ENCODE measurements at regions not wholly inside any gene's neighbourhood (a gene's known extent, or its start where the extent isn't known, plus 50 kb on each side); places are given as distances from the start of the nearest gene placed in this dataset.

DNA sequence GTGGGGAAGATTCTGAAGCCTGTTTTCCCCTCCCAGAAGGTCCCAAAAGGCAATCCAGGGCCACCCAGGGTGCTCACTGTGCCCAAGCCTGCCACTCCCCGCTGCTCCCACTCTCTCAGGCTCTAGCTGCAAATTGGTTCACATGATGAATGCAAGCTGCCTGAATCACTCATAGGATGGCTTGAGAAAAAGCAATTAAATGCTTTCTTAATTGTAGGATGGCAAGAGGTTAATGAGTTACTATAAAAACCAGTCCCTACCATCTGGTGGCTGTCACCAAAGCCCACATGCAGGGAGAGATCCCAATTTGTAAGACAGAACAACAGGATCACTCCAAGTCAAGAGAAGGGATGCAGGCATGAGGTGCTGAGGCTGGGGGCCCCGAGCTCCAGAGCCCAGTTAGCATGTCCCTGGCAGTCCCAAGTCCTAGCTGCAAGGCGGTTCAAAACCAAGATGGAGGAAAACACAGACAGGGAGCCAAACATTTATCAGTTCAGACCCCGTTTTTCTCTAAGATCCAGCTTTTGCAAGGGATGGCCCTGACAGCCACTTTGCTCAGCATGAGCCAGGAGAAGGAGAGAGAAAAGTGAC, 207.1 kb downstream of the UACA start:
- DNase-seq (ENCODE audit: extremely low spot score) = no peak
- WGBS = 84% methylated on average over 4 of the region's 4 CpGs

DNA sequence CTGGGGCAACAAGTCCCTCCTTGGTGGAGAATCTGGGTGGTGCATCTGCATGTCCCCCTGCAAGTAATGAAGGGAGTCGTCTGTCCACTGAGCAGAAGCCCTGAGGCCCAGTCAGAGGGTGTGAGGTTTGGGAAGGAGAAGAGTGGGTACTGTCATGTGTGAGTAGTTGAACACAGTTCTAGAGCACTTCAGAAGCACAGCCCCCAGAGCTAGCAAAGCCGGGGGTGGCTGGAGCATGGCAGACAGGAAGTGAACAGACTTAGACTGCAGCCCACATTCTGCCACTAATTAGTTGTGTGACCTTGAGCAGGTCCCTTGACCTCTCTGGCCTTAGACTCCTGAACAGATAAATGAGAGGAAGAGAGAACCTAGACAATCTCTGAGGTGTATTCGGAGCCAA, 207.6 kb downstream of the UACA start:
- WGBS = 76% methylated on average over 3 of the region's 3 CpGs
- Histone ChIP-seq H3K4me3 (ENCODE audit: low read depth, low read length) (no peak overlapping the region), H3K36me3 (ENCODE audit: insufficient read depth) (no peaks in the 10 kb centered on the region), H3K27ac (ENCODE audit: low read depth) (no peak overlapping the region), H3K4me1 (ENCODE audit: insufficient read depth) (no peaks in the 10 kb centered on the region)
- no peak for DNase-seq (ENCODE audit: extremely low spot score)

More for the DNA sequence above, 207.1 kb downstream of the UACA start:
- Histone ChIP-seq H3K4me3 (ENCODE audit: low read depth, low read length) (no peak overlapping the region), H3K27ac (ENCODE audit: low read depth) (no peak overlapping the region), H3K36me3 (ENCODE audit: insufficient read depth) (no peaks in the 10 kb centered on the region), H3K4me1 (ENCODE audit: insufficient read depth) (no peaks in the 10 kb centered on the region)

DNA sequence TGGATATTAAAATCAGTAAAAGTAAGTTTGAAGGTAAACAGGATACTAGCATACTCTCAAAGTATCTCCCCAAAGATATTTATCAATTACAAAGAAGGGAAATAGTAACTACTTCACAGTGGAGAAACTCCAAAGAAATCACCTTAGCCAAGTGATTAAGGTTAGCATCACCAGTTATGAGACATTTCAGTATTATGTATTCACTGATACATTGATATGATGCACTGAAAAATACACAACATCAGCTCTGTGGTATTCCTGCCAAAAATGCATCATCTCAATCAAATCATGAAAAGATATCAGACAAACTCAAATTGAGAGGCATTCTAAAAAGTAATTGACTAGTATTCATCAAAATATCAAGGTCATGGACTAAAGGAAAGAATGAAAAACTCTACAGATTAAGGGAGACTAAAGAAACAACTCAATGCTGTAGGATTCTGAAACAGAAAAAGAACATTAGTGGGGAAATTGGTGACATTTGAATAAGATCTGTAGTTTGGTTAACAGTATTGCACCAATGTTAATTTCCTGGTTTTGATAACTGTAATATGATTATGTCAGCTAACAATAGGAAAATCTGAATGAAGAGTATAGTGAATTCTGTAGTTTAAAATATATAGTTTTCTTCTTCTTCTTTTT, 215.4 kb downstream of the UACA start:
- Histone ChIP-seq H3K4me1 (ENCODE audit: insufficient read depth) (no peaks in the 10 kb centered on the region), H3K4me3 (ENCODE audit: low read depth, low read length) (no peak overlapping the region), H3K36me3 (ENCODE audit: insufficient read depth) (no peaks in the 10 kb centered on the region), H3K27ac (ENCODE audit: low read depth) (no peak overlapping the region)
- no peak for DNase-seq (ENCODE audit: extremely low spot score)

DNA sequence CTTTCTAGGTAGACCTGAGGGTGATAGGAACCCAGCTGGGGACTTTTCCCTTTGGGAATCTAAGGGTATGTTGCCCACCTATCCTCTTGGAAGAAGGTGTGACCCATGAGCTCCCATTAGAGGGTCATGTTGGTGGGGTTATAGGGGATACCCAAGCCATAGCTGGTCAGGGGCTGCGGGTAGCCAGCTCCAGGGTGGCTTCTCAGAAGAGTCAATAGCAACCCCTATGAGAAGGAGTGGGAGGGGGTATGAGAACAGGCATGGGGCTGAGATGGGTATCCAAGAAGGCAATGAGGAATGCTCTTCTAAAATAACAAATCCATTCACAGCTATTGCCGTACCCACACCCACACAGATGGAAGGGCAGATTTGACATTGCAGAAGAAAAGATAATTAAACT, 217.8 kb downstream of the UACA start:
- no peak overlapping the region for H3K27ac ChIP-seq (ENCODE audit: low read depth)
- WGBS = 98% methylated on average over 2 of the region's 2 CpGs

DNA sequence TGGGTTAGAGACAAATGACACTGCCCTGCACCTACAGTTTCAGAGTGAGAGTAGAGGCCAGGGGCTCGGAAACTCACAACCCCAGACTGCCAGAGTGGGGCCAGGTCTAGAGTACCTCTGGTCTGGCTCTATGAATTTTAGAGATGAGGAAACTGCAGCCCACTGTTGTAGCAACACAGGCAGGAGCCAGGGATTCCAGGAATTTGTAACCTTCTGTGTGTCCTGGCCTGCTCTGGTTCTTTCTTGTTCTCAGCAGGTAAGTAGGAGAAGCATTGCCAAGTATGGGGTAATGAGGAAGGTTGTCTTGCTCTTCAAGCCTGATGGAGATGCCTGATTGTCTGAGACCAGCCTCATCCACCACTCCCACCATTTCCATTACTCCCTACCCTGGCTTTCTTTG, 221.8 kb downstream of the UACA start:
- no peaks in the 10 kb centered on the region for H3K36me3 ChIP-seq (ENCODE audit: insufficient read depth)
- DNase-seq (ENCODE audit: extremely low spot score) = no peak
- H3K4me3 ChIP-seq (ENCODE audit: low read depth, low read length) = no peak overlapping the region
- H3K27ac ChIP-seq (ENCODE audit: low read depth) = no peak overlapping the region
- H3K4me1 ChIP-seq (ENCODE audit: insufficient read depth) = no peaks in the 10 kb centered on the region
- WGBS = 91% methylated on average over 1 of the region's 1 CpG

More for the DNA sequence above, 217.8 kb downstream of the UACA start:
- Histone ChIP-seq H3K36me3 (ENCODE audit: insufficient read depth) (no peaks in the 10 kb centered on the region), H3K4me3 (ENCODE audit: low read depth, low read length) (no peak overlapping the region), H3K4me1 (ENCODE audit: insufficient read depth) (no peaks in the 10 kb centered on the region)
- DNase-seq (ENCODE audit: extremely low spot score) = no peak

DNA sequence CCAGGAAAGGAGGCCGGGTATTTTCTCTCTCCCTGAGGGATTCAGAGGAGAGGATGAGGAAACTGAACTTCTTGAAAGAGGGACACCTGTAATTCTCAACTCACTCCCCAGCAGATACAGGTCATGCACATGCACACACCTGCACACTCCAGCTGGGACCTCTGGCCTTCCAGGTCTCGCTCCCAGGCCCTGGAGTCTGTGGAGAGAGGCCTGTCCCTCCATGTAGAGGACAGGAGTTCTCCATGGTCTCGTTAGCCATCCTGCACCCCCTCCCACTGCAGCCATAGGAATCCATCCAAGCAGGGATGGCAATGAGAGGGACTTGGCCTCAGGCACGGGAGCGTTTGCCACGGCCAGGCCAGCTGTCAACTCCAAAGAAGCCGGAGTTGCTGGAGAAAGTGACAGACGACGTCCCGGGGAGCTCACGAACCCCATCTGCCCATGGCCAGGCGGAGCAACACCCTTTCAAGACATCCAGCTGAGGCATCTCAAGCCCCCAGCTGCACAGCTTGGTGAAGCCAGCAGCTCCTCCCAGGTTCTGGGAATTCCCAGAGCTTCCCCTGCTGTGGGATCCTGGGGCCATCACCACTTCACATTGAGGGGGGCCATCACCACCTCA, 223.3 kb downstream of the UACA start:
- H3K27ac ChIP-seq (ENCODE audit: low read depth) = no peak overlapping the region
- no peak for DNase-seq (ENCODE audit: extremely low spot score)
- H3K36me3 ChIP-seq (ENCODE audit: insufficient read depth) = no peaks in the 10 kb centered on the region
- no peaks in the 10 kb centered on the region for H3K4me1 ChIP-seq (ENCODE audit: insufficient read depth)
- 58% methylated on average over 12 of the region's 12 CpGs for WGBS
- no peak overlapping the region for H3K4me3 ChIP-seq (ENCODE audit: low read depth, low read length)

DNA sequence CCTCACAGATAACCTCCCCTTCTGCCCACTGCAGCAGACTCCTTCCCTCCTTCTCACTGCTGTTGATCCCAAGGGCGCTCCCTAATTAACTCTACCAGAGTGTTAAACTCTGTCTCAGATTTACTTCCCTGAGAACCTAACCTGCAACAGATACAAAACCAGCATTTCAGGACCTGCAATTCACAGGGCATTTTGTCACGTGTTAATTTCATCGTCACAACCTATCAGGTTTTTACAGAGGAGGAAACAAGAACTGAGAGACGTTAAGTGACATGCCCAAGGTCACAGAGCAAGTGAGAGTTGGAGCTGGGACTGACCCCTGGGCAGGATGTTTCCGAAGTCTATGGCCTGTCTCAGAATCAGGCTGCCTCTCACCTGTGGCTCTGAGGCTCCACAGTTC, 223.9 kb downstream of the UACA start:
- no peak overlapping the region for H3K27ac ChIP-seq (ENCODE audit: low read depth)
- no peaks in the 10 kb centered on the region for H3K36me3 ChIP-seq (ENCODE audit: insufficient read depth)
- H3K4me1 ChIP-seq (ENCODE audit: insufficient read depth) = no peaks in the 10 kb centered on the region
- 91% methylated on average over 5 of the region's 5 CpGs for WGBS
- H3K4me3 ChIP-seq (ENCODE audit: low read depth, low read length) = no peak overlapping the region
- no peak for DNase-seq (ENCODE audit: extremely low spot score)

DNA sequence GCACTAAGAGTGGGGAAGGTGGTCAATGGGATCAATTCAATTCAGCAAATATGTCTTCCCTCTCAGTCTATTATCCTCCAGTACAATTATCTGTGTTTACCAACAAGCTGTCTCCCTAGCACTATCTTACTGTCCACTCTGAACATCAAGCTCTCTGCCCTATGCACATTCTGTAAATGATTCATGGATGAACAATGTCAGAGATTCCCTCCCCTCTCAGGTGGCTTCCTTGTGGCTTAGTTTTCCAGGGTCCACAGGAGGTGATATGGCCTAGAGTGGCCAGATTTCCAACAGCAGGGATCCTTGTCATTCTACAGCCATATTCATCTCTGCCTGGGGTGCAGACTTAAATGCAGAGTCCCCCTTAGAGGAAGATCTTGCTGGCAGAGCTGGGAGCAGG, 225.1 kb downstream of the UACA start:
- no peak overlapping the region for H3K27ac ChIP-seq (ENCODE audit: low read depth)
- DNase-seq (ENCODE audit: extremely low spot score) = no peak

DNA sequence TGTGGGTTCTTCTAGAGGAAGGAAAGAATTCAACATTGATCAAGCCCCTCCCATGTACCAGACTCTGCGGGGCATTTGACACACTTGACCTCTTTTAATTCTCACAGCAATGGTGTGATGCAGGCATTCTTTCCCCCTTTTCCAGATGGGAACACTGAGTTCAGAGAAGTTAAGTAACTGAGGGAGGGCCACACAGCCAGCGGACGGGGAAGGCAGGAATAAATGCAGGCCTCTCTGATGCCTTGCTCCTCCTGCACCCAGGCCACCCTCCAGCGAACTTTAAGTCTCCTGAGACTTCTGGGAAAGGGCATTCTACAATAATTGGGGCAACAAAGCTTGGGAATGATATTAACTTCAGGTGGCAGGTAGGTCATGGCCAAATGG, 227.4 kb downstream of the UACA start:
- H3K4me3 ChIP-seq (ENCODE audit: low read depth, low read length) = no peak overlapping the region
- no peaks in the 10 kb centered on the region for H3K4me1 ChIP-seq (ENCODE audit: insufficient read depth)
- H3K36me3 ChIP-seq (ENCODE audit: insufficient read depth) = no peaks in the 10 kb centered on the region
- H3K27ac ChIP-seq (ENCODE audit: low read depth) = no peak overlapping the region
- 89% methylated on average over 4 of the region's 4 CpGs for WGBS
- DNase-seq (ENCODE audit: extremely low spot score) = no peak

More for the DNA sequence above, 225.1 kb downstream of the UACA start:
- Histone ChIP-seq H3K4me3 (ENCODE audit: low read depth, low read length) (no peak overlapping the region), H3K36me3 (ENCODE audit: insufficient read depth) (no peaks in the 10 kb centered on the region), H3K4me1 (ENCODE audit: insufficient read depth) (no peaks in the 10 kb centered on the region)

DNA sequence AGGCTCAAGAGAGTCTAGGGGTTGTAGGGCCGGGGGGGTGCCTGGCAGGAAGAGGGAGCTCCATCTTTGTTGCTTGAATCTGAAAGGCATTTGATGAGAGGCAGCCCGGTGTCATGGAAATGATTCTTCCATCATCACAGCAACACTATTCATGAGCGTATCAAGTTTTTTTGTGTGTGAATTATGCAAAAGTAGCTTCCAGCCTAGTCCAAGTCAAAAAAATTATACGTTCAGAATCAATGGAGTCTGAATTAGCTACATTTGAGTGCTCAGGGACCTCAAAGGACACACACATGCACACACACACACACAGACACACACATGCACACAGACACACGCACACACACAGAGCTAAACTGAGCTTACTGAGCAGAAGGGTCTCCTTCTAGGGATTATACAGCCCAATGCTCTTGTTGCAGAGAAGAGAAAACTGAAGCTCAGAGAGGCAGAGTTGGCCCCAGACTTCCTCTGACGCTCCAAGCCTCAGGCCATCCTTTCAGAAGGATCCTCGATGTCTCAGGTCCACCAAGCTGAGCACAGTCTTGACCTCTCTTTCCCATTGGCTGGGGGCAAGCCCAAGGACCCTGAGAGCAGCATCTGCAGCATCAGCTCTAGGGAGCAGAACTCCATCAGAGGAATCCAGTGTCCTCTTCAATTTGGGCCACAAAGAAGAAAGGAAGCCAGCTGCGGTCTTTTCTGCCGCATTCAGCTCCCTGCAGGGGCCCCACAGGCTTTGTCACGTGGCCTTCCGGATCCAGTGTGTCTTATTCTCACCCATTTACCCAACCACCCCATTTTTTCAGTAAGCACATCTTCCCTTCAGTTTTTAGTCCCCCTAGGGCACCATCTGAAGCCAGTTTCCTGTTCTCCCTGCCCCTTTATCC, 228.0 kb downstream of the UACA start:
- H3K4me3 ChIP-seq (ENCODE audit: low read depth, low read length) = no peak overlapping the region
- H3K4me1 ChIP-seq (ENCODE audit: insufficient read depth) = no peaks in the 10 kb centered on the region
- no peak overlapping the region for H3K27ac ChIP-seq (ENCODE audit: low read depth)
- no peaks in the 10 kb centered on the region for H3K36me3 ChIP-seq (ENCODE audit: insufficient read depth)
- DNase-seq (ENCODE audit: extremely low spot score) = no peak
- 74% methylated on average over 11 of the region's 11 CpGs for WGBS

DNA sequence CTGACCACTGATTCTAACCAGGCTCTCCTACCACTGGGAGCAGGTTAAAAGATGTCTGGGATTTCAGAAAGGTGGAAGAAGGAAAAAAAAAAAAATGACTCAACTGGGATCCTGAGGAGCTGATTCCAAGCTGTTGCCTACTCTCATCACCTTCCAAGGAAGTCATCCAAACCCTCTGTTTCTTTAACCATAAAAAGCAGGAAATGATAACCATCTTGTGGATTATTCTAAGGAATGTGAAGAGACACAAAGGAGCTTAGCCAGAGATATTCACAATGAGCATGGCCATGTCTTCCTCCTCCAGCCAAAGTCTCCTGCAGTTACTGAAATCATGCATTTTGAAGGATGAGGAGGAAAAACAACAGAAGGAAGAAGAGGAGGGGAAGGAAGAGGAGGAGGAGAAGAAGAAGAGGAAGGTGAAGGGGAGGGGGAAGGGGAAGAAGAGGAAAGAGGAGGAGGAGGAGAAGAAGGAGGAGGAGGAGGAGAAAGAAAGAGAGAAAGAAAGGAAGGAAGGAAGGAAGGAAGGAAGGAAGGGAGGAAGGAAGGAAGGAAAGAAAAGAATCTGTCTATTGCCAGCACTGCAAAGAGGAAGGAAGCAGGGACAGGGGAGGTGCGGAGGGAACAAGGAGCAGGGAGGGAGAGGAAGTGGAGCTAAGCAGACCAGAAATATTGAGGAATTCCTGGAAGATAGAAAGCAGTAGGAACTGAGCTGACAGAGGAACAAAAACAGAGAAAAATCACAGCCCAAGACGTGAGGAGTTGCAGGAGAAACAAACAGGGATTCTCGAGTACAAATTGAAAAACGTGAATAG, 229.2 kb downstream of the UACA start:
- Histone ChIP-seq H3K4me3 (ENCODE audit: low read depth, low read length) (no peak overlapping the region), H3K4me1 (ENCODE audit: insufficient read depth) (no peaks in the 10 kb centered on the region), H3K36me3 (ENCODE audit: insufficient read depth) (no peaks in the 10 kb centered on the region), H3K27ac (ENCODE audit: low read depth) (no peak overlapping the region)
- no peak for DNase-seq (ENCODE audit: extremely low spot score)
- WGBS = 66% methylated on average over 4 of the region's 4 CpGs

DNA sequence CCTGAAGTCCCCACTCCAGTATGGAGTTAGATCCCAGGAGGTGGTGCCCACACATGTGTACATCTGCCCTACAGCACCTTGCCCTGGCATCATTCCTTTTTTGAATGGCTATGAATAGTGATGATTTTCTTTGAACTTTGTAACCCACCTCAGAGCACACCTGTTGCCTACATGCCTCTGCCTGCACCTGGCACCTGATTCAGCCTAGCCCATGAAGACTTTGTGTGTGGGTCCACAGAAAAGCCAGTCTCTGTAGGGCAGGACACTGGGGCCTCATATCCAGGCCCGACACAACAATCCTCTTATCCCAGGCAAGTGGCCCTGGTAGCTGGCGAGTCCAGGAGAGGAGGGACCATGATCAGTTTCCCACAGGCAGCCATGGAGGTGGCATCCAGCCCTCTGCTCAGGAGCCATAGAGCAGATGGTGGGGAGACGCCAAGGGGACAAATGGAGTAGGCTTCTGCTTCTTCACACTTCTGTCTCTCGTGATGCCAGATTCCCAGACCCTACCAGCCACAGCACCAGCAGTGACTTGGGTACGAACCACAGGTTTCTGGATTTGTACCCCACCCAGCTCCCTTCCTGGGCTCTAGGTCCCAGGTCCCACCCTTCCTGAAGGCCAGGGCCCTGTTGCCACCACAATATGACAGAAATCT, 230.7 kb downstream of the UACA start:
- WGBS = 75% methylated on average over 5 of the region's 5 CpGs
- H3K4me1 ChIP-seq (ENCODE audit: insufficient read depth) = no peaks in the 10 kb centered on the region
- H3K4me3 ChIP-seq (ENCODE audit: low read depth, low read length) = no peak overlapping the region
- no peak overlapping the region for H3K27ac ChIP-seq (ENCODE audit: low read depth)
- no peaks in the 10 kb centered on the region for H3K36me3 ChIP-seq (ENCODE audit: insufficient read depth)
- DNase-seq (ENCODE audit: extremely low spot score) = no peak

DNA sequence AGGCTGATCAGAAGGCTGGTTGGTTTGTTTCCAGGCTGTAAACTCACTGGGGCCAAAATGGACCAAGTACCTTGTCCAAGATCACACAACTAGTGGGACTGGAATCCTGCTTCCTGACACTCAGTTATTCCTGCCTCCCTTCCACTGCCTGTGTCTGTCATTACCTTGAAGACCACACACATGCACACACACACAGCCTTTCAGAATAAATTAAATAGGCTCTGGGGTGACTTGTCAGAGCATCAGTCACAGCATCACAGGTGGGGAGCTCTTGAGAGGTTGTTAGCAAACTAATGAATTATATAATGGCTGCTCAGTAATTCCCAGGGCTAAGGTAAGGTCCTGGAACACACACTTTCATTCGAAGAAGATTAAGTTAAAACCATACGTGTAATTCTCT, 231.8 kb downstream of the UACA start:
- H3K4me1 ChIP-seq (ENCODE audit: insufficient read depth) = no peaks in the 10 kb centered on the region
- 84% methylated on average over 2 of the region's 2 CpGs for WGBS
- H3K4me3 ChIP-seq (ENCODE audit: low read depth, low read length) = no peak overlapping the region
- no peaks in the 10 kb centered on the region for H3K36me3 ChIP-seq (ENCODE audit: insufficient read depth)
- DNase-seq (ENCODE audit: extremely low spot score) = no peak
- no peak overlapping the region for H3K27ac ChIP-seq (ENCODE audit: low read depth)
